ENCODE measurements at regions not wholly inside any gene's neighbourhood (a gene's known extent, or its start where the extent isn't known, plus 50 kb on each side); places are given as distances from the start of the nearest gene placed in this dataset.

DNA sequence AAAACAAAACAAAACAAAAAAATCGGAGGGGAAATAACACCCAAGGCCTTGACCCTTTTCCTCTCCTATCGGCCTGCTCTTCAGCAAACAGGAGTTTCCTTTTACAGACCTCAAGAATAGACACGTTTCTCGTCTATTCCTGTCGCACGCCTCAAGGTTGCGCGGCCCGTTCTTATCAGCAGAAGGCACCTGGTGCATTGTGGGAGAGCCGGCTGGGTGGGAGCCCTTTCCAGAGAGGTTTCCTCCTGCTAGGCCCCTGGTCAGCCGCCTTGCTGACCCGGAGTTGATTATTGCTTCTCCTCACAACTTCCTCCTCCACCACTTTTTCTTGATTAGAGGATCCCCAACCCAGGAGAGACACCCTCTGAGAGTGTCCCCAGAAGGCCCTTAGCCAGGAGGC lies 497.3 kb downstream of the MIAT start:
- no peak for DNase-seq

DNA sequence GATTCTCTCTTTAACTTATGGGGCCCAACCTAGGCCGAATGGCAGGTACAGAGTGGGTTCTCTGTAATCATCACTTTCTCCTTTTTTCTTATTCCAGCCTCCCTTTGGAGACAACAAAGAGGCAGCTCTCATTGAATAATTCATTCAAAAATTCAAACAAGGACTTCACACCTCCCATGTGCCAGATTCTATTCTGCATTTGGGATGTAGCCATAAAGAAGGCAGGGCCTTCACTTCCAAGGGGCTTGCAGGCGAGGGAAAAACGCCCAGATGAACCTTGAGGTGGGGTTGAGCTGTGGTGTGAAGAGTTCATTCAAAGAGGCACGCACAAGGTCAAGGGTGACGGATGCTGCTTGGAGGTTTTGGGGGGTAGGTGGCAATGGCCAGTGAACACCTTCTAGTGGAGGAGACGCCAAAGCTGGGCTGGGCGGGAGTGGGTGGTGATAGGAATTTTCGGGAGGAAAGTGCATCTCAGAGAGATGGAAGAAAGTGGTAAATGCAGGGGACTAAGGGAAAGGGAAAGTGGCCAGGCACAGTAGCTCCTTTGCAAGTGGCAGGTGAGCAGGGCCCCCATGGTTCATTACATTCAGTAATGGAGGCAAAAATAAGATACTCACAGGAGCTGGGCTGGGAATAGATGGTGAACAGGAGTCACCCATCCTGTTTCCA lies 499.6 kb downstream of the MIAT start:
- DNase-seq, result no peak

DNA sequence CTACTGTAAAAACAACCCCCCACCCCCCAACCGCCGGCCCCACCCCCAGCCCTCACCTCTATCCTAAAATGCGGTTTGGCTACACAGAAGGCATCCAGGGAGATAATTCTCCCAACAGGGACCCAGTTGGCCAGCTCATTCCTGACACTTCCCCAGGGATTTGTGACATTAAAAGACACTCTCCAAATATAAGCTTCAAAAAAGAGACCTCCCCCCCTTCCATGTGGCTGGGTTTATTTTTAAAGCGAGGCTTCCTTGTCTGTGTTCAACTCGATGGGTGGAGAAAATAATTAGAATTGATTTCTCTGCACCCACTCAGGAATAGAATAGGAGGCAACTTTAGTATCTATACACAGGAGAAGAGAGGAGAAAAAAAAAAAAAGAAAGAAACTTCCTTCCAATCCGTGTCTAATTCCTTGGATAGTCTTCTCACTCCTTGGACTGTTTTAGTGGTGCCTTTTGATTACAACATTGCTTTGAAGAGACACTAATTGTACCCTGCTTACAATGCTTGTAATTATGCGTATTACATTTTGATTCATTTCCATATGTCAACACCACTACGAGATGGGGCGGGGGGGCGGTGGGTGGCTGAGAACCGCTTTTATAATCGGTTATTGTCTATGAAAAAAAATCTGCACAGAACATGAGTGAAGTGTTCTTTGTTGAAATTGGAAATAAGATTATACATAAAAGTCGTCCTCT lies 500.4 kb downstream of the MIAT start:
- no peak for DNase-seq

DNA sequence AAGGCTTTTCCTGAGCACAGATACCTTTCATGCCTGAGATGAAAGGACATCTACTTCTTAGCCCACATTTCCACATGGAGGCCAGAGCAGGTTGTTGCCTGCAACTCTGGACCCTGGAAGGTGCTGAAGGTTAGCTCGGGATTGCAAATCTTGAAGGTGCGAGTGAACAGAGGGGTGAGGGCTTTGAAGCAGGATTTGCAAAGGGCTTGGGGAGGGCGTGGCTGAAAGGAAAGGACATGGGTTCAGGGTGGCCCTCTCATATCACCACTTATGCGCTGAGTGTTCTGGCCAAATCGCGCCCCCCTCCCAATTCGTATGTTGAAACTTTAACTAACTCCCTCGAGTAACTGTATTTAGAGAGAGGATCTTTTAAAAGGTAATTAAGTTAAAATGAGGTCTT lies 501.6 kb downstream of the MIAT start:
- DNase-seq, result no peak

DNA sequence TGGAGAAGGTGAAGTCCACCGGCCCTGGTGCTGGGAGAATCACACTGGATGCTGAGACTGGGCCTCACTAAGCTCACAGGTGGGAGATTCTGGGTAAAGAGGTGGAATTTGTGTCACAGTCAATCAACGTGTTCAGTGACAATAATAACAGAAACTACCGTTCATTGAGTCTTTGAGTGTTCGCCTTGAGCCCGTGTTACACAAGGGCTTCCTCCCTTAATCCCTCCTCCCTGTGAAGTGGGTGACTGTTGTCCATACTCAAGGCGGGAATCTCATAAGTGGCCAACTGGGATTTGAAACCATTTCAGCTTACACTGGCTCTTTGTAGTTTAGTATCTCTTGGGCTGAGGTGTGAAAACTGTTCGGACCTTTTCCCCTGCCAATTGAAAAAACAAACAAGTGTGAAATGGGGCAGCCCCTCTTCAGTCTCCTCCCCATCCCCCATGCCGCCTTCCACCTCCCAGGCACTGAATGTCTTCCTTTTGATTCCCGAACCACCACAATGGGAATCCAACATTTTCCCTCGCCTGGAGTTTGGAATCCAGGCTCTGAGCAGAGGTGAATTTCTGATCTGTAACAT lies 502.4 kb downstream of the MIAT start:
- DNase-seq, result no peak

DNA sequence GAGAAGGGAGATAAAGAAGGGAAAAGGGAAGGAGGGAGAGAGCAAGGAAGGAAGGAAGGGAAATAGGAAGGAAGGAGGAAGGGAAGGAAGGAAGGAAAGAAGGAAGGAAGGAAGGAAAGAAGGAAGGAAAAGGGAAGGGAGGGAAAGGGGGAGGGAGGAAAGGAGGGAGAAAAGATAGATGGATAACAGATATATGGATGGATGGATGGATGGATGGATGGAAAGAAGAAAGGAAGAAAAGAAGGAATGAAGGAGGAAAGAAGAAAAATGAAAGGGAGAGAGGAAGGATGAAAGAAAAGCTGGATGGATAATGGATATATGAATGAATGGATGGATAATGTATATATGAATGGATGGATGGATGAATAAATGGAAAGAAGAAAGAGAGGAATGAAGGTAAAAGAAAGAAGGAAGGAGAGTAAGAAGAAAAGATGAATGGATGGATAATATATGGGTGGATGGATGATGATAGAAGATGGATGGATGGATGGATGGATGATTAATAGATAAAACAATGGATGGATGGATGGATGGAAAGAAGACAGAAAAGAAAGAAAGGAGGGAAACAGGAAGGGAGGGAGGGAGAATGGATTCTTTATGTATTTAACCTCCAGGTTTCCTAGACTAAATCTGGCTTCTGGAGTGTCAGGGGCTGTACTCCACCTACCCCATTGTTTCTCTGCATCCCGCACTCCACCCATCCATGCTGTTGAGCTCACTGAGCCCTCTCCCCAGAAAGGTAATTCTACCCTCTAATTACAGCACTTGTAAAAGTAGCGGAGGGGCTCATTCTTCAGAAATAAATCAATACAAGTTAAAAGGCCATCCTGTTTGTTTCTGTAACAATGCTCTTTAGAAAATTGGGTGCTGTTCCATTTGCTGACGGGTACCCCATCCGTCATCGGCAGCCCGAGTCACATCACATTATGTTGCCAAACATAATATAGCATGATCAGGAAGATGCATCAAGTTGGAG lies 506.1 kb downstream of the MIAT start:
- DNase-seq, result no peak

DNA sequence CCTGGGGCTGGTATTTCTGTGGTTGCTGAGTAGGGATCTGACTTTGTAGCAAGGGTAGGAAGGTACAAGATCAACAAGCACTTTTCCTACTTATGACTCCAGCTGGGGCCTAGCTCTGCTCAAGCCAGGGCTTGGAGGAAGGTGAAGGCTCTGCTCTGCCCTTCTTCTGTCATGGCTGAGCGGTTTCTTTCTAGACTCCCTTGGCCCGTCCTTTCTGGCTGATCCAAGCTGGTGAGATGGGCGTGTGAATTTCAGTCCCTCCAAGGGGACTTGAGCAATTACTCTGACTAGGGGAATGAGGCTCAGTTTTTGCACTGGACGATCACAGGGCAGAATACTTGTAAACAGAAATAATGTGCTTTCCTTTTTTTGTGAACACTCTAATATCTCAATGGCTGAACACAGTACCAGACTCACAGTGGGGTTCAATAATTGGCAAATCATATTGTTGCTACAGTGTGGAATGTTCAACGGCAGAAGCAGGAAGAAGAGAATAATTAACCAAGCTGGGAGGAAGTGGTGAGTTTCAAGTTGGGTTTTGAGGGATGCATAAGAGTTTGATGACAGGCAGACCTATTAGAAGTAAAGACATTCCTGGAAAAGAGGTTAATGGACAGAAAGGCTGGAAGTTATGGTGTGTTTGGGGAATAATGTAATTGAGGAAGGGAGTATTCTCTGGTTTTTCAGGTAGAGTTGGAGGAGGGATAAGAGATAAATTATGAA lies 507.6 kb downstream of the MIAT start:
- DNase-seq, result no peak

DNA sequence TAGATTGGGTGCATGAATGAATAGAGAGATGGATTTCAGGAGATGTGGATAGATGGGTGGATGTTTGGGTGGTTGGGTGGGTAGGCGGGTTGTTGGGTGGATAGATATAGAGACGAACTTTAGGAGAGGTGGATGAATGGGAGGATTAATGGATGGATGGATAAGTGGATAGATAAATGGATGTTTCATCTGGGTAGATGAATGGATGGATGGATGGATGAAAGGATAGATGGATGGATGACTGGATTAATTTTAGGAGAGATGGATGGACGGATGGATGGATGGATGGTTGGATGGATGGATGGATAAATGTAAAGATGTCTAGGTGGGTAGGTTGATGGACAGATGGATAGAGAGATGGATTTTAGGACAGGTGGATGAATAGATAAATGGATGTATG lies 511.3 kb downstream of the MIAT start:
- DNase-seq, result no peak

DNA sequence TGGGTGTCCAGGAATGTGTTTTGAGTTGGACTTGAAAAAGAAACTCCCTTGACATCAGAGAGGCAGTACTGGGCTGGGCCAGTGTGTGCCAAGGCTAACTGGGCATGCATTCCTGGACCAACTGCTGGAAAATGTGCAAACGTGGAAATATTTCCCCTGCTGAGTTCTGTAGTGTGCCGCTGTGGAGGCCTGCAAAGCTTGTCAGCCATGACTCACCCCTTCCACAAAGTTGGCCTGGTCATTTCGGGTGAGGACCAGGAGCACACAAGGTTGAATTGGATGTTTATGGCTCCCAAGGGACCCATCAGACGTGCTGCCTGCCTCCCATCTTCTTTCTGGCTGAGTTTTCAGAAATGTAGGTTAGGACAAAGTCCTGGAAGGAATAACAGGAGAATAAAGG lies 513.1 kb downstream of the MIAT start:
- DNase-seq, result no peak

DNA sequence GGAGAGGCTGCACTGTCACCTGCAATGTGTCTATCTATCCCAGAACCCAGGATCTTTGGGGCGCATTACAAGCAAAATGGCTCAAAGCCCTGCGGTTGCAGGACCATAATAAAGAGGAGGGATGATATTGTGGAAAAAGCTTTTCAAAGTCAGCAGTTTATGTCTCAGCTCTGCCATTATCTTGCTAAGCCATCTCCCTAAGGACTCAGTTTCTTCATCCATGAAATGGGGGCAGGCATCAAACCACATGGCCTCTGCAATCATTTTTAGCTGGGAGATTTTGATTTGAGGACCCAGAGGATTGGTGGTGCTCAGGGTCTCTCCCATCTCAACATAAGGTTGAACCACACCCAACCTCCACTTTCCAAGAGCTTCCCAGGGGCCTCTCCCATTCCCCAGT lies 513.8 kb downstream of the MIAT start:
- DNase-seq, result no peak

DNA sequence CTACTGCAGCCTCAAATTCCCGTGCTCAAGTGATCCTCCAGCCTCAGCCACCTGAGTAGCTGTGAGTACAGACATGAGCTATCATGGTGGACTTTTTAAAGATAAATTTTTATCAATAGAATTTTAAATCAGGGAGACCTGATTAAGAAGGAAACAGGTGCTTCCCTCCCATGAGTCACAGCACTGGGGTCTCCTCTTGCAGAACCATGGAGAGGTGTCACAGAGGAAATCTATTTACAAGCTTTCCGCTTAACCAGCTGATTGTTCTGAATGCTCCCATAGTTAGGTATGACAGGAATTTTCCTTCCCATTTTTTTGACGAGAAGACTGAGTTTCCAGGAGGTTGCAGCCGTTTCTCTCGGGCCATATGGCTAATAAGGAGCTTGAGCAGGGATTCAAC lies 516.1 kb downstream of the MIAT start:
- DNase-seq, result no peak

DNA sequence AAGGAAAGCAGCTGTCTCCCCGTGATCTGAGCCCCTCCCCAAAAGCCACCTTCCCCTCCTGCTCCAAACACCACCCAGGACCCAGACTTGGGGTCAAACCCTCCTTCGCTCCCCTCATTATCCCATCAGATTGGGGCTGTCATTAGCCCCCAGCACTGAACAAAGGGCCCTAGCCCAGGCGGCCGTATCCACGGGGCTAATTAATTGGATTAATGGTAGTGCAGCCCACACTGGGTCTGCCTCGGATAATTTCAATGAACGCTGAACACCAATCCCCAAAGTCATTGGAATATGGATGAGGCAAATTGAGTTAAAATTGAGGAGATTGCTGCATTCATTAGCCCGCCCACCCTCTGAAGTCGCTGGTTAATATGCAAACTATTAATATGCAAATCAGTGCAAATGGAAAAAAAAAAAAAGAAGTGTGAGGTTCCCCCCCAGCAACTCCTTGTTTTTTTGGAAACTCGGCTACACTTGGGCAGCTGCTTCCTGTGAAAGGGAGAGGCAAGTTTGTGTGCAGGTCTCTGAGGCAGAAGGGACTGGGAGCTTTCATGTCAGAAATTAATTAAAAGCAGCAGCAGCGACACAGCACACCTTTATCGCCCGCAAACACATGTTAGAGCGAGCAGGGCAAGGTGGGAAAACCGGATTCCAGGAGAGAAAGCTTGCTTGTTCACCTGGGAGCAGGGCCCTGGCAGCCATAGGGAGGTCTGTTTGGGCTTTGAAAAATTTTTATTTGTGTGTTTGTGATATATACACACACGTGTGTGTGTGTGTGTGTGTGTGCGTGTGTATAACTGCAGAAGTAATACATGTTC lies 517.8 kb downstream of the MIAT start:
- no peak for DNase-seq

DNA sequence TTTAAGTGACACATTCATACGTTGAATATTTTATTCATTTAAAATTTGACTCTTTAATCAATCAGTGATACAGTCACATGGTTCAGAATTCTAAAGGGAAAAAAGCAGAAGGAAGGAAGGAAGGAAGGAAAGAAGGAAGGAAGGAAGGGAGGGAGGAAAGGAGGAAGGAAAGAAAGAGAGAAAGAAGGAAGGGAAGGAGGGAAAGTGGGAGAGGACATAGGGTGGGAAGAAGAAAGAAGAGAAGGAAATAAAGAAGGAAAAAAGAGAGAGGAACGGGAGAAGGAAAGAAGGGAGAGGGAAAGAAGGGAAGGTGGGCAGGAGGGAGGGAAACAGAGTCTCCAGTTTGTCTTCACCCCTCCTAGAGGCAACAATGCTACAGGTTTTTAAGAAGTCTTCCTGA lies 518.6 kb downstream of the MIAT start:
- DNase-seq, result no peak

DNA sequence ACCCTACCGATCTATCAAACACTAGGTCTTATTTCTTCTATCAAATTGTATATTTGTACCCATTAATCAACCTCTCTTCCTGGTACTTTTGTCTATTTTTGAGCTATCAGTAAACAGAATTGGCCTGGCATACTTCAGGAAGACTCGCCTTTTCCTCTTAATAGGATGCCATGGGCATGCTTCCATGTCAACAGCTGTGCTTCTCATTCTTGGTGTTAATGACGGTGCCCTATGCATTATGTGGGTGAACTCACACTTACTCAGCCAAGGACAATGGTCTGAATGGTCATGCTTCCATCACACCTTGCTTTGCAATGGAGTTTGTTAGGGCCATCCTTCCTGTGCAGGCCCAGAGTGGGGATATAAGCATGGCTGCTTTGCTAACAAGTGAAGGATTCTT lies 521.8 kb downstream of the MIAT start:
- no peak for DNase-seq

DNA sequence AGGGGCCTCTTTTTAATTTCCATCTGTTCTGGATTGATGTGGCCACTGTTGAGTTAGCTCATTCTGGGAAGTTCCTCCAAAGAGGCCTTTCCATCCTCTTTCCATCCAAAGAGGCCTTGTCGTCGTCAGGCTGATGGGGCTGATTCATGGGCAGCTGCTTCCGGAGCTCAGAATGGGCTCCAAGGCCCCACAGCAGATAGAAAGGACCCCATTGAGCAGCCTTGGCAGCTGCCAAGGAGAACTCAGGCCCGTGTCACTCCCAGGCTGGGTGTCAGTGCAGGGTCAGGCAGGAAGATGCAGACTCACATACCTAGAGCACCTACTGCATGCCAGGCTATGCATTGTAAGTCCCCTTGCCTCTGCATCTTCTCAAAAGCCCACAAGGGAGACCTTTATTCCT lies 524.1 kb downstream of the MIAT start:
- DNase-seq, result no peak

DNA sequence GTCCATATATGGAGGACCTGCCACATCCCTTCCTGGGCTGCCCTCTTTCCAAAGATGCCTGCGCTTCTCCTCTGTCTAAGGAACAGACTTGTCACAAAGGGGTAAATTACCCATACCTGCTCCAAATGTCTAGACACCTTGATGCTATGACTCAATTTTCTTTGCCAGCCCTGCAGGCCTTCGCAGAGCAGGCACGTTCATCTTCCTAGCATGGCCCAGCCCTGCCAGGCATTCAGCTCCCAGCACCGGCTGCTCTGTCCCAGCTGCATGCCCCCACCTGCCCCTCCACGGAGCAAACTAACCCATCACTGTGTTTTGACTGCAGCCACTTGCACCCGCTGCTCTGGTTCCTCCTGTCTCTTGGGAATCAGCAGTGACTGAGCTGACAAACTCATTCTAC lies 526.1 kb downstream of the MIAT start:
- DNase-seq, result no peak

DNA sequence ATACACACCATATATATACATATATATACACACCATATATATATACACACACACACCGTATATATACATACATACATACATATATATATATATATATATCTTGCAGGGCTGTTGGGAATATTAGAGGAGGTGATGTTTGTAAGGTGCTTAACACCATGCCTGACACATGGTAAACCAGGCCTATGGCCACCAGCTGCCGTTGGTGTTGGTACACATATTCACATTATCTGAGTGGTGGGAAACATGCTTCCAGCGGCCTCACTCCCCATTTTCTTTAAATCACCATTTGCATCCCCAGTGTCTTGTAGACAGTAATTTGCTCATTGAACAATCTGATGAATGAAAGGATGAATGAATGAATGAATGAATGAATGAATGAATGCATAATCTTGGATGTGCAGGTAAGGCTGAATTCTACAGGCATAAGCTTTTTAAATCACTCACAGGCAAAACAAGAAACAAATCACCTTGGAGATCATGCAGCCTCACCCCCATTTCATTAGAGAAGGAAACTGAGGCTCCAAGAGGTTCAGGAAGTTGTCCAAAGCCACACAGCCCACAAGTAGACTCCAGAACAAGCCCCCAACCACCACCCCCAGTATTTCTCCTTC lies 527.8 kb downstream of the MIAT start:
- DNase-seq, result no peak

DNA sequence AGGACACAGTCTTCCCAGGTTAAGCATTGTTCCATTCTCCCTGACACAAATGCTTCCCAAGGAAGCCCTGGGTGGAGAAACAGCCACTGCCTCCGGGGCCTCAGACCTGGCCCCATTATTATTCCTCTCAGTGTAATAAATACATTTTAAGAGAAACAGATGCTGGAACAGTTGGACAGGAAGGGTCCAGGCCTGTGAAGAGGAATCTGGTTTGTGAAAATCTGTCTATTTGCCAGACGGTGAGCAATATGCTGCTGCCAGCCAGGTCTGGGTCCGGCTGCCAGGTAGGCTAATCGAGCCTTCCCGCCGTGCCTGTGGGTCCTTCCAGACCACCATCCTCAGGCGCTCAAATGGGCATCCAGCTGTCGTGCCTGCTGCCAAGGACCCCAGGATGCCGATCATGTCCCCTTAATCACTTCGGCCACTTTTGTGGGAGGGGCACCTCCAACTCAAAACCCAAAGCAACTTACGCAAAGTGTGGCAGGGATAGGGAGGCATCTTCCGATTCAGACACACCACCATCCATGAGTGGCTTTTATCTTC lies 528.4 kb downstream of the MIAT start:
- no peak for DNase-seq

DNA sequence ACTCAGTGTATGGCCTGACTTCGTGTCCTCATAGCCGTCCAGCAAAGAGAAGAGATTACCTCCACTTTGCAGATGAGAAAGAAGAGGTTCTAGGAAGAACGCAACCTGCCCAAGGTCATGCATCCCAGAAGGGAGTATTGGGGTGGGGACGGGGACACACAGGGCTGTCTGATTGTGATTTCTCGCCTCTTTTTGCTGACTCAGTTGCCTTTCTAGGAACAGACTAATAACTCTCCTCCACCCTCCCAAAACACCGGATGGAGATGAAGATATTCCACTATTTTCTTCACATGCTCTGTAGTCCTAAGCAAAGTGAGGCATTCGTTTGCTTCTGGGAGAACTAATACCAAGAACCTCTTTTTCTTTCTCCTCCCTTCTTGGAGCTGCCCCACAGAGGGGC lies 529.3 kb downstream of the MIAT start:
- no peak for DNase-seq

DNA sequence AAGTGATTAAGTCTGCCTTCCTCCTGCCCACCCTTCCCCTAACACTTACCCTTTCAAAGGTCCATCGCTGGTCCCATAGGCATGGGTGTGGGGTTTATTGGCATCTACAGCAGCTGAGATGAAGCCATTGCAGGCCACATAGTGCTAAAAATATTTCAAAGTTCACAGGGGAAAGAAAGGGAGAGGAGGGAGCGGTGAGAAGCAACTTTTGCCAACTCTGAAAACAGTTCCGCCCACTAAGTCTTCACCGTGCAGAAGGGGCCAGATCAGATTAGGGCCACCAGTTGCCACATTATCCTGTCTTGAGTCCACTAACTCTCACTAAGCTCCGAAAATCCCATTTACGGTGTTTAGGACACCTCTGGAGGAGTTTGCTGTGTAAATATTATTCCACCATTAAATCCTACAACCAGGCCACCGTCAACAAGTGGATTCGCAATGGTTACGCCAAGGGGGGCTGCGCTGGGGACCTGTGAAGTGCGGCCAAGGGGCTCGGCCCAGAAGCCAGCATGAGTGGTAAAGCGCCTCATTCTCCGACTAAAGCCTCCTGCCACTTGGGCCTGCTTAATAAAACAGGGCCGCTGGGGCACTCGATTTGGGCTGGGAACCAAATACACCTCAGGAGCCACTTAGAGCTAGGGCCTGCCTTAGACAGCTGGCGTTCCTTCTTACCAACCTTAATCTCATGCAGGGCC lies 534.9 kb downstream of the MIAT start:
- DNase-seq, result no peak

Measured in activated naive CD4-positive, alpha-beta T cell treated with Interleukin-2 at 50 U/mL for 16 hours (primary cell).